HG02763 (cell line): ENCODE measurements at regions not wholly inside any gene's neighbourhood (a gene's known extent, or its start where the extent isn't known, plus 50 kb on each side); places are given as distances from the start of the nearest gene placed in this dataset.
"Not testable (repeated sequence)": the region's sequence is repeated elsewhere in the genome, so short reads cannot be mapped to it uniquely, and the experiment has no call there.

Experiments used
- ATAC-seq: cut with Tn5 transposase; IDR thresholded peaks from one replicate; pipeline ENCODE4 v1.9.1; 2021; ENCODE audit warnings: mild to moderate bottlenecking, moderate library complexity; ENCODE audit not compliant: unreplicated experiment

- no peak for ATAC-seq
Measured at GRCh38 chr13:74272826-74273225, 138.6 kb upstream of the KLF12 start.

- ATAC-seq: no peak
Measured at GRCh38 chr13:74270018-74270417, 135.8 kb upstream of the KLF12 start.

GRCh38 chr13:74266861-74267260, 132.7 kb upstream of the KLF12 start:
- no peak for ATAC-seq

- no peak for ATAC-seq
Measured at GRCh38 chr13:74266309-74266708, 132.1 kb upstream of the KLF12 start.

GRCh38 chr13:74264333-74264732, 130.1 kb upstream of the KLF12 start:
- no peak for ATAC-seq

GRCh38 chr13:74260420-74260819, 126.2 kb upstream of the KLF12 start:
- ATAC-seq: not testable (repeated sequence)

- no peak for ATAC-seq
Measured at GRCh38 chr13:74259641-74260040, 125.4 kb upstream of the KLF12 start.

GRCh38 chr13:74258961-74259360, 124.8 kb upstream of the KLF12 start:
- no peak for ATAC-seq

- ATAC-seq: no peak
Measured at GRCh38 chr13:74256969-74257368, 122.8 kb upstream of the KLF12 start.

GRCh38 chr13:74253161-74253560, 119.0 kb upstream of the KLF12 start:
- no peak for ATAC-seq

GRCh38 chr13:74251778-74252519, 117.7 kb upstream of the KLF12 start:
- ATAC-seq: no peak

- no peak for ATAC-seq
Measured at GRCh38 chr13:74250738-74251190, 116.6 kb upstream of the KLF12 start.

GRCh38 chr13:74248477-74248876, 114.3 kb upstream of the KLF12 start:
- ATAC-seq: no peak

- ATAC-seq: no peak
Measured at GRCh38 chr13:74246487-74246886, 112.3 kb upstream of the KLF12 start.

GRCh38 chr13:74243637-74244526, 109.7 kb upstream of the KLF12 start:
- no peak for ATAC-seq

- not testable (repeated sequence) for ATAC-seq
Measured at GRCh38 chr13:74241343-74241742, 107.1 kb upstream of the KLF12 start.

GRCh38 chr13:74230984-74231501, 96.8 kb upstream of the KLF12 start:
- no peak for ATAC-seq

GRCh38 chr13:74229242-74229641, 95.0 kb upstream of the KLF12 start:
- ATAC-seq: no peak

- no peak for ATAC-seq
Measured at GRCh38 chr13:74227476-74228158, 93.4 kb upstream of the KLF12 start.

- ATAC-seq: no peak
Measured at GRCh38 chr13:74226791-74227475, 92.7 kb upstream of the KLF12 start.

GRCh38 chr13:74221752-74222151, 87.5 kb upstream of the KLF12 start:
- ATAC-seq: no peak
